MV-4-11 (cell line): ENCODE measurements at regions not wholly inside any gene's neighbourhood (a gene's known extent, or its start where the extent isn't known, plus 50 kb on each side); places are given as distances from the start of the nearest gene placed in this dataset.

Experiments
- DNase-seq: peaks from one replicate; lab custom pipeline; 2025; lab: John Stamatoyannopoulos, UW

- DNase-seq: no peak
Measured at GRCh38 chr12:91353266-91353665, 170.6 kb upstream of the DCN start.

GRCh38 chr12:91349476-91349875, 166.9 kb upstream of the DCN start:
- DNase-seq: no peak

DNA sequence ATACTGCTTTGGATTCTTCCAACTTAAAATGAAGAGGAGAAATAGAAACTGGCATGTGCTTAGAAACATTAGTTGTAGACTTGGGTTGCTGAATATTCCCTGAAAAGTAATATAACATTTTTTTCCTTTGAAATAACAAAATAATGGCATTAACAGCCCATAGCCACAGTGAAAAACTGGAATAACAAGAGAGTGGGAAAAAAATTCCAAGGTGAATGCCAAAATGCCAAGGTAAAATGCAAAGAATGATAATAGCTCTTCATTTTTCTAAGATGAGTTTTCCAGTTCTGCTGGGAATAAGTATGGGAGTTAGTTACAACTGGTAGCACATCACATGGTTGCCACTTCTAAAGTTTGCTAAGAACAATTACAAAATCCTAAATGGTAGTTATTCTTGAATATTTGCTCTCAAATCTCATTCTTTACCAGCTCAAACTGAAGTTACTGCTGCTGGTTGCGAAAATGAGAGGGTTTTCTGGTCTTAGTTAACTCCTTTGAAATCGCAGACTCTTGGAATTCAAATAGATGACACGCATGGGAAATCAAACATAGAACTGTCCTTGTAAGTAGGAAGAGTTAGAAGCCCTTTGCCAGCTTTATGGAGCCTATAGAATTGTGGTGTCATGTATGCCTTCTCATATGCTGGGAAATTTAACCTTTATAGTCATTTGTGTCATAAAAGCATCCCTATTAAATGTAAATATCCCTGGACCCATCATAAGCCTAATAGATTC, 165.0 kb upstream of the DCN start:
- no peak for DNase-seq

- DNase-seq: no peak
Measured at GRCh38 chr12:91346827-91347226, 164.2 kb upstream of the DCN start.

GRCh38 chr12:91344408-91344807, 161.8 kb upstream of the DCN start:
- no peak for DNase-seq

DNA sequence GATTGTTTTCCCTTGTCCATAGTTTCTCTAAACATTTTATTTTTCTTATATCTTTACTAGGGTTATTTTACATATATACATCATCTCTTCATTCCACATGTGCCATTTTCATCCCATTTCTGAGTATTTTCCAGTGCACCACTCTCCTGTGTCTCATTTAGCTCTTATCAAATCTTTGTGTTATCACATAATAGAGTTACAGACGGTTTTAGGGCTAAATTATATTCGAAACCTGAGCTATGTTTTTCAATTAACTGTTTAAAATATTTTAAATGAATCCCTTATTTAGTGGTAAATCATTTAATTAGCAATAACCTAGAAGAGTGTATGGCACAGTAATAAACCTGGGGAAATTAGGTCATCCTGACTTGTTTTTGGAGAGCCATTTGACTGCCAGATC, 160.4 kb upstream of the DCN start:
- no peak for DNase-seq

DNA sequence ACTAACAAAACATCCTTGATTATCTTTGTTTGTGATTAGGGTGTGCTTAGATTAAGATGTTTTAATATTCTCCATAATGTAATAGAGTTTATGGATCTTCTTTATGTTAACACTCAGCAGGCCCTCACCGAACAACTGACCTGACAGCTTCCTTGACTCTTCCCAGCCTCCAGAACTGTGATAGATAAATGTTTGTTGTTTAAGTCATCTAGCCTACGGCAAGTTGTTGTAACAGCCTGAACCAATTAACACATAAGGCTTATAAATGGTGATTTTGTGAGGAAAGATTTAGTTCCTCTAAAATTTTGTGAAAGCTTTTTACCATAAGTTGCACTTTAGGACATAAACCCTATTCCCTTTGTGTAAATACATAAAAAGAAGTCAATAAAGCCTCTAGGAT, 156.5 kb upstream of the DCN start:
- DNase-seq: no peak

GRCh38 chr12:91335699-91336098, 153.1 kb upstream of the DCN start:
- DNase-seq: no peak

GRCh38 chr12:91333966-91334365, 151.3 kb upstream of the DCN start:
- no peak for DNase-seq

- DNase-seq: no peak
Measured at GRCh38 chr12:91332302-91332701, 149.7 kb upstream of the DCN start.

GRCh38 chr12:91331371-91331770, 148.8 kb upstream of the DCN start:
- DNase-seq: no peak

DNA sequence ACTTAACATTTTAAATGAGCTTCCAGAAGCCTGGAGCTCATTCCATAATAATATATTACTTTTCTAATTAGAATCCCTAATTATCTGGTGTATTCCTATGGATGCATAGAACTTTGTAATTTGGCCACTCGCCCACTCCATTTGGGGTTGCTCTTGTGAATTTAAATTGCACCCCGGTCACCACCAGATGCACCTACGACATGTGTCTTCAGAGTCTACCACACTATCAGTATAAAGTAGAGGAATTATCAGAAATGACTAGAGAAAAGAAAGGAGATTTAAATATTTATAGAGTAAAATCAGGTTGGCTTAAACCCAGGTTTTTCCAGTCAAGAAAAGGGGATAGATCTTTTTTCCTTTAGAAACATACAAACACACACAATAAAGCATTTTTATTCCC, 145.8 kb upstream of the DCN start:
- no peak for DNase-seq

DNA sequence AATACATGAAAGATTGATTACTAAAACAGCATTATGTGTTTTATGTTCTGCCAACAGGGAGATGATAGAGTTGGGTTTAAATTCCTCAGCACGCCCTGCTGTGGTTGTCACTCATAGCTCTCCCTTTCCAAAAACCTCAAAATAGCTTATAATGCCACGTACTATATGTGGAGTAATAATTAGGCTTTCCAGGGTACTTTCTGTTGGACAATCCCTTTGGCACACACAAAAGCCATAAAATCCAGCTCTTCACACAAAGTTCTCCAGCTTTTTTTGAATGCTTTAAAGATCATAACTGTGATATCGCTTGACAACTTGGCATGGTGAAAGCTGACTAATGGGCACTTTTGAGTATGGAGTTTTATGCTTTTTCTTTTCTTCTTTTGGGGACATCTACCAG, 145.3 kb upstream of the DCN start:
- DNase-seq: no peak

GRCh38 chr12:91327131-91327530, 144.5 kb upstream of the DCN start:
- no peak for DNase-seq

DNA sequence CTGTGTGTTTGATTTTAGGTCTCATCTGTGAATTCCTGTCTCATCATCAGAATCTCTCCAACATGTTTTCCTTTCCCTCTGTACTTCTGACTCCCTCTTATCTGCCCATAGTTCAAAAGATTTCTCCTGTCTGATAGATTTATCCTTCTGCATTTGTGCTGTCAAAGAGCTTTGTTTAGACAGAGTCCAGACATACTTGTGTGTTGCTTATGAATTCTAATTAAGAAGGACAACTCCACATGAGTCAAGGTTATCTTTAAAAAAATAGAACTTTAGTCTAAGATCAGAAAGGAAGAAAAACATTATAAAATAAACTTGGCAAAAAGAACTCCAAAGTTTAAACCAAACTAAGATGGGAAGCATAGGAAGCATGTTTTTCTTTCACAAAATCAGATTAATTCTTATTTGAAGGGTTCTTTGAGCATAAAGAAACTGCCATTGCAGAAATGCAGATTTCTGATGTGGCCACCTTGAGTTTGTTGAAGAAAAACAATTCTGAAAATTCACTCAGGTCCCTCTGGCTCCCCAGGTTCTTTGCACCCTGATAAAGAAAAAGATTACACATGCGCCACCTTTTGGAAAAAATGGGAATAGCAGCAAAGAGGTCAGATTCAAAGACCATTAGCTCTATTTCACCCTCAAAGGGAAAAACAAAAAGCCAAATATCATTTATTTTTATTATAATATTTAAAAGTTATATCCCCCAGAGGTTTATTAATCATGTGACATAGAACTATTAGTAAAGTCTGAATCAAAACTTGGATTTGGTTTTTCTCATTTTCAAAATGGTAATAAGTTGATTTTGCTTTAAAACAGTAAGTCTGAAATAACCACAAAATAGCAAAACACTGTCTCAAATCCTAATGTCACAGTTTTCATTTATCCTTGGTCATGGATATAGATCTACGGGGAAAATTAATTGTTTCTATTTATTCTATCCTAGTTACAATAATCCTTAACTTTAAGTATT, 143.7 kb upstream of the DCN start:
- peak; percentile 47 for DNase-seq

GRCh38 chr12:91320999-91321398, 138.4 kb upstream of the DCN start:
- no peak for DNase-seq

DNA sequence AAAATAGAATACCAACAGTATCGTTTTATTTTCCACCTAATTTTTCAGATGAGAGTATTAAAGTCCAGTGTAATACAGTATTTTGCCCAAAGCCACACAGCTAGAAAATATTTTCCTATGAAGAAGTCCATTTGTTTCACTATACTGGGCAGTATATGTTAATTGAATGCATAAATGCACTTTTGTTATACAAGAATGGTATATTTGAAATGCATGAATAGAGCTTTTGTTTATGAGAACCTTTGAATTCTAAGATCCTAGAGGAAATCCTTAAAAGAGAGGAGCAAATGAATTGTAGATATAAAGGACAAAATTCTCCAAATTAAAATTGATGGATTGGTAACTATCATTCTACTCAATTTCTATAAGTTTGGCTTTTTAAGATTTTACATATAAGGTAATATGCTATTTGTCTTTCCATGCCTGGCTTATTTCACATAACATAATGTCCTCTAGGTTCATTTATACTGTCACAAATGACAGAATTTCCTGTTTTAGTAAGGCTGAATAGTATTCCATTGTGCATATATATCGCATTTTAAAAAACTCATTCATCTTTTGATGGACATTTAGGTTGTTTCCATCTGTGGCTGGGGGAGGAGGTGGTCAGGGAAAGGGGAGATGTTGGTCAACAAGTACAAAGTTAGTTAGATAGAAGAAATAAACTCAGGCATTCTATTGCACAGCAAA, 136.6 kb upstream of the DCN start:
- no peak for DNase-seq

DNA sequence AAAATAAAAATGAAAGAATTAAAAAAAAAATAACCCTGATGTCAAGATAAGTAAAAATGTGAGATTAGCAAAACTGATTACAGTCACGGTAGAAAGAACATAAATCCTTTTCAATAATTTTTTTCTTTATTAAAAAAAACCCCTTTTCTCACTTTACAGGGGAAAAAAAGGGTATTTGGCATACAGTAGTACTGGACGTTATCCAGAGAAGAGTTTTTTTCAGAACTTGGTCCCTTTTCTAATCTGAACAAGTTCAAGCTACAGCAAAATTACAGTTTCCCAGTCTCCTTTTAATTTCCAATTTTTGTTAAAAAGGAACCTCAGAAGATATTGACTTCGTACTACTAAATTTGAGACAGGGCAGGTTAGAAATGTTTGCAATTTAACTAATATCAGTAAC, 134.7 kb upstream of the DCN start:
- no peak for DNase-seq

DNA sequence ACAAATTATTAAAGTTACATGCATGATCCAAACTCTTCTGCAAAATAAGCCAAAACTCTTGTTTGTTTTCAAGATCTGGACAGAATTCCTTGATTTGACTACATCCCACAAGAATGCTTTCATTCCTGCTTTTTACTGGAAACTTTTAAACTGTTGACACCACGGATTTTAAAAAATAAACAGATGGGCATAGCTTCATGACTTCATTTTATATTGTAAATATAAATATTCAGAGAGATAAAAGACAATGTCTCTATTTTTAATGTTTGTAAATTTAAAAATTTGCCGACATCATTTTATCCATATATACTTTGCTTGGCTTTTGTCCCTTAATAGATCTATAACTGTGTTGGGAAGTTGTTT, 134.3 kb upstream of the DCN start:
- no peak for DNase-seq

DNA sequence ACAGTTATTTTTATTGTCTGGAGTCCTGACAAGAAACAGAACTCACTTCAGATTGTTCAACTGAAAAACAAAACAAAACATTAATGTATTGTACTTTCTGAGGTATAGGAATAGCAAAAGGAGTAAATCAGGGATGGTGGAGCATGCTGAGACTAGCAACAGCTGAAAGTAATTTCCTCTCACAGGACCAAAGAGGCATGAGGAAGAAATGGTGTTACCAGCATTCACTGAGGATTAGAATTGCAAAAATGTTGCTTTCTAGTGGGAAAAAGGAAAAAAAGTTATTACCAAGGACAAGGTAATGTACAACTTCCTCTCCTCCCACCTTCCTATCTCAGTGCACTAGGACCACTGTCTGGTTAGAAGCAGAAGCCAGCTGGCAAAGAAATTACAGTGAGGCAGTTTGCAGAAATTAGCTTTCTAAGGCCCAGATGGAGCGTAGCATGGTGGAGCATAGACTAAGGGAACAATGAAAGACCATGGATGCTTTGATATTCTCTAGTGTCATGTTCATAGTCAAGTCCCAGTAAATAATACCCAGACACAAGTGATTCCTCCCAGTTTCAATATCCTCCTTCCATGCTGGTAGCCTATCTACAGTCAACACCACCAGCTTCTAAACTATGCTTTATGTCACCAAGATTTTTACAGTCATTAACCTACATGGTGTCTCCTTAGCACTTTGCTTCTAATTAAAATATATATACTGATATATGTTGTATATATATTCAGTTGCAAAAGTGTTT, 133.7 kb upstream of the DCN start:
- no peak for DNase-seq

- no peak for DNase-seq
Measured at GRCh38 chr12:91311081-91311480, 128.5 kb upstream of the DCN start.

GRCh38 chr12:91309450-91309849, 126.8 kb upstream of the DCN start:
- DNase-seq: no peak
